Esophagus muscularis mucosa (tissue), 4 donors: ENCODE measurements at regions not wholly inside any gene's neighbourhood (a gene's known extent, or its start where the extent isn't known, plus 50 kb on each side); places are given as distances from the start of the nearest gene placed in this dataset.

Experiments
- DNase-seq: peaks from one replicate; pipeline ENCODE4 v3.0.0-alpha.2; 2017; ENCODE audit errors: extremely low spot score
- H3K27ac ChIP-seq, 4 donors: fragments of 200-600 bp; sonication (generic); replicated peaks in 1 of 4; 1 replicate in 3 of 4; 2 replicates in 1 of 4; pipeline ENCODE4 v1.5.1; 2016 to 2019; ENCODE audit warnings: mild to moderate bottlenecking in 1 of 4
- H3K27me3 ChIP-seq, 4 donors: fragments of 200-600 bp; sonication (generic); one replicate each; pipeline versions ENCODE4 v1.5.1 to v1.6.0; 2016 to 2019
- H3K36me3 ChIP-seq, 4 donors: fragments of 200-600 bp; sonication (generic); one replicate each; pipeline ENCODE4 v1.5.1; 2016 to 2019
- H3K4me1 ChIP-seq, 4 donors: fragments of 200-600 bp; sonication (generic); one replicate each; pipeline ENCODE4 v1.5.1; 2016 to 2019
- H3K4me3 ChIP-seq, 4 donors: fragments of 200-600 bp; sonication (generic); 1 replicate in 2 of 4; 2 replicates in 2 of 4; pipeline ENCODE4 v1.5.1; 2016 to 2019; ENCODE audit warnings: mild to moderate bottlenecking in 4 of 4, moderate library complexity in 1 of 4
- H3K9me3 ChIP-seq, 4 donors: fragments of 200-600 bp; sonication (generic); 1 replicate in 3 of 4; 2 replicates in 1 of 4; pipeline ENCODE4 v1.5.1; 2016 to 2019
- CTCF ChIP-seq, 3 experiments: fragments of 200-600 bp in 2 of 3; fragments of 450-650 bp in 1 of 3; sonication (generic) in 2 of 3; IDR thresholded peaks; one replicate each; pipeline ENCODE4 v1.5.1; 2017 to 2019; ENCODE audit warnings: antibody characterized with exemption in 3 of 3, mild to moderate bottlenecking in 2 of 3, moderate library complexity in 1 of 3
- EP300 ChIP-seq: sonication (generic); formaldehyde crosslinking; IDR thresholded peaks from one replicate; pipeline ENCODE4 v1.6.1; 2017; ENCODE audit warnings: antibody characterized with exemption
- POLR2A ChIP-seq: fragments of 450-650 bp; IDR thresholded peaks from one replicate; pipeline ENCODE4 v1.6.1; 2017; ENCODE audit warnings: antibody characterized with exemption, moderate library complexity, mild to moderate bottlenecking, low read depth
- POLR2AphosphoS5 ChIP-seq, 2 donors: sonication (generic); formaldehyde crosslinking; IDR thresholded peaks; one replicate each; pipeline ENCODE4 v1.6.1; 2017; ENCODE audit warnings: antibody characterized with exemption in 2 of 2
- WGBS: methylation state at CpG from one replicate; pipeline ENCODE4 v1.1.5; 2018; 5-methylcytosine and 5-hydroxymethylcytosine counted together
- intact Hi-C: fragments of 100-400 bp; cut with DNase I; formaldehyde crosslinking; loops from one replicate; pipeline ENCODE4 v1.15.1; 2023

GRCh38 chr12:131455581-131456110, 255.2 kb upstream of the SFSWAP start:
- intact Hi-C loops: no loop called here
- H3K9me3 ChIP-seq: peaks cover 0 to 5% (median 2%) of the 10 kb centered on the region in 4 donors
- H3K27ac ChIP-seq: no peak overlapping the region
- H3K36me3 ChIP-seq: no peaks in the 10 kb centered on the region
- no peak for TF ChIP-seq CTCF (IDR thresholded peaks at IDR 0.05)
- no peak for TF ChIP-seq POLR2AphosphoS5 (IDR thresholded peaks at IDR 0.05)
- TF ChIP-seq POLR2A: no peak
- no peak for TF ChIP-seq EP300
- H3K27me3 ChIP-seq: peaks cover 0 to 56% (median 0%) of the 10 kb centered on the region in 4 donors
- WGBS: 92% methylated on average over 12 of the region's 12 CpGs
- no peak for DNase-seq
- no peak overlapping the region for H3K4me3 ChIP-seq
- no peaks in the 10 kb centered on the region for H3K4me1 ChIP-seq

- H3K9me3 ChIP-seq: no peaks in the 10 kb centered on the region
- intact Hi-C loops: no loop called here
- TF ChIP-seq EP300: no peak
- no peak for TF ChIP-seq CTCF (IDR thresholded peaks at IDR 0.05)
- TF ChIP-seq POLR2A: no peak
- TF ChIP-seq POLR2AphosphoS5 (IDR thresholded peaks at IDR 0.05): no peak
- H3K4me1 ChIP-seq: no peaks in the 10 kb centered on the region
- no peak overlapping the region for H3K4me3 ChIP-seq
- H3K36me3 ChIP-seq: no peaks in the 10 kb centered on the region
- DNase-seq: no peak
- 72% methylated on average over 10 of the region's 24 CpGs for WGBS
- no peak overlapping the region for H3K27ac ChIP-seq
- H3K27me3 ChIP-seq: peaks cover 0 to 64% (median 0%) of the 10 kb centered on the region in 4 donors
Measured at GRCh38 chr12:131456301-131457027, 254.4 kb upstream of the SFSWAP start.

GRCh38 chr12:131457028-131457310, 253.9 kb upstream of the SFSWAP start:
- TF ChIP-seq CTCF (IDR thresholded peaks at IDR 0.05) (no peak), POLR2AphosphoS5 (IDR thresholded peaks at IDR 0.05) (no peak), EP300 (no peak), POLR2A (no peak)
- H3K27ac ChIP-seq: no peak overlapping the region
- 88% methylated on average over 6 of the region's 15 CpGs for WGBS
- H3K9me3 ChIP-seq: no peaks in the 10 kb centered on the region
- no peaks in the 10 kb centered on the region for H3K36me3 ChIP-seq
- H3K27me3 ChIP-seq: peaks cover 0 to 70% (median 0%) of the 10 kb centered on the region in 4 donors
- H3K4me3 ChIP-seq: no peak overlapping the region
- intact Hi-C loops: no loop called here
- no peaks in the 10 kb centered on the region for H3K4me1 ChIP-seq
- no peak for DNase-seq

GRCh38 chr12:131457331-131458047, 253.4 kb upstream of the SFSWAP start:
- Histone ChIP-seq H3K4me3 (no peak overlapping the region), H3K9me3 (no peaks in the 10 kb centered on the region), H3K27ac (no peak overlapping the region), H3K27me3 (peaks cover 0 to 73% (median 0%) of the 10 kb centered on the region in 4 donors), H3K4me1 (no peaks in the 10 kb centered on the region), H3K36me3 (no peaks in the 10 kb centered on the region)
- no peak for DNase-seq
- WGBS: 91% methylated on average over 9 of the region's 19 CpGs
- intact Hi-C loops: no loop called here
- TF ChIP-seq POLR2A: no peak

GRCh38 chr12:131458048-131458374, 252.9 kb upstream of the SFSWAP start:
- intact Hi-C loops: no loop called here
- Histone ChIP-seq H3K9me3 (no peaks in the 10 kb centered on the region), H3K27me3 (peaks cover 0 to 73% (median 0%) of the 10 kb centered on the region in 4 donors), H3K4me1 (no peaks in the 10 kb centered on the region), H3K27ac (no peak overlapping the region), H3K4me3 (no peak overlapping the region), H3K36me3 (no peaks in the 10 kb centered on the region)
- no peak for TF ChIP-seq CTCF (IDR thresholded peaks at IDR 0.05)
- no peak for TF ChIP-seq POLR2AphosphoS5 (IDR thresholded peaks at IDR 0.05)
- no peak for TF ChIP-seq POLR2A
- no peak for TF ChIP-seq EP300
- no peak for DNase-seq
- 77% methylated on average over 9 of the region's 9 CpGs for WGBS
